Esophagus muscularis mucosa (tissue), 4 donors: ENCODE measurements at regions not wholly inside any gene's neighbourhood (a gene's known extent, or its start where the extent isn't known, plus 50 kb on each side); places are given as distances from the start of the nearest gene placed in this dataset.

Experiments
- EP300 ChIP-seq: sonication (generic); formaldehyde crosslinking; IDR thresholded peaks from one replicate; pipeline ENCODE4 v1.6.1; 2017; ENCODE audit warnings: antibody characterized with exemption
- POLR2A ChIP-seq: fragments of 450-650 bp; IDR thresholded peaks from one replicate; pipeline ENCODE4 v1.6.1; 2017; ENCODE audit warnings: antibody characterized with exemption, moderate library complexity, mild to moderate bottlenecking, low read depth
- TF ChIP-seq, protein P1 (sequence below), 3 experiments: fragments of 200-600 bp in 2 of 3; fragments of 450-650 bp in 1 of 3; sonication (generic) in 2 of 3; IDR thresholded peaks; one replicate each; pipeline ENCODE4 v1.5.1; 2017 to 2019; ENCODE audit warnings: antibody characterized with exemption in 3 of 3, mild to moderate bottlenecking in 2 of 3, moderate library complexity in 1 of 3

DNA sequence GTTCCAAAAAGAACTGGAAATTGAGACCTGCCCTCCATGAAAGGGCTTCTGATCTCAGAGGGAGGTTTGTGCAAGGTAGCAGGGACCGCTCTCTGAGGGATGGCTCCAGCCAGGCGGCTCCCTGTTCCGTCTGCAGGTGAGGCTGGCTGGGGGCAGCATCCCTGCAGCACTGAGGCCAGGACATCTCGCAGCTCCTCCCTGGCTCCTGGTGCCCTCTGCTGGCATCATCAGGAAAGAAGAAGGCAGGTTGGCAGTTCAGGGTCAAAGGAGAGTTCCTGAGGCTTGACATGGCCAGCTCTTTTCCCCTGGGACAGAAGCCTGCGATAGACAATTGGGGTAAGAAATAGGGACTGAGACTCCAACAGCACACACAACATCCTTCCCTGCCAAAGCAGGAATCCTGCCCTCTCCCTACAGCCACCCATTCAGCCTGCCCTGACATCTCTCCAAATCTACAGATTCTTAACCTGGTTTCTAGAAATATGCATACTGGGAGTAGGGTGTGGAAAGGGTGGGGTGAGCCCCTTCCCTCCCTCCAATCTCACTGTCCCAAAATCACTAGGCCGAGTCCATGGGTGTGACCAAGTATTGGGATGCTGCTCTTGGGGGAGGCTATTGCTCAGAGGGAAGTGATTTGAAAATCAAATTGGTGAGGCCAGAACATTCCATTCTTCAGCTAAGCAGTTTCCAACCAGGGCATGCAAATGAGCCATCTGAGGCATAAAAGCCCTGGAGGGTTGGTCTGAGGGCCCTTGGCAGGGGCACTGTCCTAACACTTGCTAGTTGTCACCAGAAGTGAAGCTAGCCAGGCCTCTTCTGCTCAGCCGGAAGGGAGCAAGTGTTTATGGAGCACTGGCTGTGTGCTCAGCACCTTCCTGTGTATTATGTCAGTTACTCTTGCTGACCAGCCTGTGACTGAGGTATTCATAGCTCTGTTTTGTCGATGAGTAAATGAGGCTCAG, 185.4 kb downstream of the TFCP2L1 start:
- TF ChIP-seq, protein P1, sequence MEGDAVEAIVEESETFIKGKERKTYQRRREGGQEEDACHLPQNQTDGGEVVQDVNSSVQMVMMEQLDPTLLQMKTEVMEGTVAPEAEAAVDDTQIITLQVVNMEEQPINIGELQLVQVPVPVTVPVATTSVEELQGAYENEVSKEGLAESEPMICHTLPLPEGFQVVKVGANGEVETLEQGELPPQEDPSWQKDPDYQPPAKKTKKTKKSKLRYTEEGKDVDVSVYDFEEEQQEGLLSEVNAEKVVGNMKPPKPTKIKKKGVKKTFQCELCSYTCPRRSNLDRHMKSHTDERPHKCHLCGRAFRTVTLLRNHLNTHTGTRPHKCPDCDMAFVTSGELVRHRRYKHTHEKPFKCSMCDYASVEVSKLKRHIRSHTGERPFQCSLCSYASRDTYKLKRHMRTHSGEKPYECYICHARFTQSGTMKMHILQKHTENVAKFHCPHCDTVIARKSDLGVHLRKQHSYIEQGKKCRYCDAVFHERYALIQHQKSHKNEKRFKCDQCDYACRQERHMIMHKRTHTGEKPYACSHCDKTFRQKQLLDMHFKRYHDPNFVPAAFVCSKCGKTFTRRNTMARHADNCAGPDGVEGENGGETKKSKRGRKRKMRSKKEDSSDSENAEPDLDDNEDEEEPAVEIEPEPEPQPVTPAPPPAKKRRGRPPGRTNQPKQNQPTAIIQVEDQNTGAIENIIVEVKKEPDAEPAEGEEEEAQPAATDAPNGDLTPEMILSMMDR (IDR thresholded peaks at IDR 0.05), result peak in 1 of 3 experiments; percentile 19
- TF ChIP-seq POLR2A (no peak), EP300 (no peak)
